OCI-LY1 (cell line): ENCODE measurements at regions not wholly inside any gene's neighbourhood (a gene's known extent, or its start where the extent isn't known, plus 50 kb on each side); places are given as distances from the start of the nearest gene placed in this dataset.

ENCODE experiments used
- EZH2 ChIP-seq: fragments of 200-600 bp; sonication (generic), shearing (Covaris generic); IDR thresholded peaks from 2 replicates; pipeline ENCODE4 v1.8.0; 2017; ENCODE audit warnings: borderline replicate concordance, mixed run types, mild to moderate bottlenecking, antibody characterized with exemption, low read length, moderate library complexity, mixed read lengths
- TF ChIP-seq, protein P1 (sequence below): fragments of 200-600 bp; sonication (generic), shearing (Covaris generic); IDR thresholded peaks from 2 replicates; pipeline ENCODE4 v1.5.1; 2017; ENCODE audit warnings: mild to moderate bottlenecking, antibody characterized with exemption, low read length, moderate library complexity, mixed read lengths

GRCh38 chr2:236847023-236847422 lies 238.7 kb upstream of the COPS8 start:
- TF ChIP-seq, protein P1, sequence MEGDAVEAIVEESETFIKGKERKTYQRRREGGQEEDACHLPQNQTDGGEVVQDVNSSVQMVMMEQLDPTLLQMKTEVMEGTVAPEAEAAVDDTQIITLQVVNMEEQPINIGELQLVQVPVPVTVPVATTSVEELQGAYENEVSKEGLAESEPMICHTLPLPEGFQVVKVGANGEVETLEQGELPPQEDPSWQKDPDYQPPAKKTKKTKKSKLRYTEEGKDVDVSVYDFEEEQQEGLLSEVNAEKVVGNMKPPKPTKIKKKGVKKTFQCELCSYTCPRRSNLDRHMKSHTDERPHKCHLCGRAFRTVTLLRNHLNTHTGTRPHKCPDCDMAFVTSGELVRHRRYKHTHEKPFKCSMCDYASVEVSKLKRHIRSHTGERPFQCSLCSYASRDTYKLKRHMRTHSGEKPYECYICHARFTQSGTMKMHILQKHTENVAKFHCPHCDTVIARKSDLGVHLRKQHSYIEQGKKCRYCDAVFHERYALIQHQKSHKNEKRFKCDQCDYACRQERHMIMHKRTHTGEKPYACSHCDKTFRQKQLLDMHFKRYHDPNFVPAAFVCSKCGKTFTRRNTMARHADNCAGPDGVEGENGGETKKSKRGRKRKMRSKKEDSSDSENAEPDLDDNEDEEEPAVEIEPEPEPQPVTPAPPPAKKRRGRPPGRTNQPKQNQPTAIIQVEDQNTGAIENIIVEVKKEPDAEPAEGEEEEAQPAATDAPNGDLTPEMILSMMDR: no peak
- TF ChIP-seq EZH2: no peak
